ENCODE measurements at regions not wholly inside any gene's neighbourhood (a gene's known extent, or its start where the extent isn't known, plus 50 kb on each side); places are given as distances from the start of the nearest gene placed in this dataset.
A peak's percentile ranks its signal among the peaks of the same experiment; 100 is the strongest.

DNA sequence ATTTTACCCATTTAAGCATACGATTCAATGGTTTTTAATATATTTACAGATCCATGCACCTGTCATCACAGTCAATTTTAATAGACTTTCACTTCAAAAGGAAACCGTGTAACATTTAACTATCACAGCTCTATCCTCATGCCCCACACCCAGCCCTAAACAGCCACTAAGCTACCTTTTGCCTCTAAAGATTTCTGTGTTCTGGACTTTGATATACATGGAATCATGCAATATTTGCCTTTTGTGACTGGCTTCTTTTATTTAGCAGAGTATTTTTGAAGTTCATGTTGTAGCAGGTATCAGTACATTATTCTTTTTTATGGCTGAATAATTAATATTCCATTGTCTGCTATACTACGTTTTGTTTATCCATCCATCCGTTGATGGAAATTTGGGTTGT, 50.3 kb upstream of the STX16 start:
- TF ChIP-seq, protein P1, sequence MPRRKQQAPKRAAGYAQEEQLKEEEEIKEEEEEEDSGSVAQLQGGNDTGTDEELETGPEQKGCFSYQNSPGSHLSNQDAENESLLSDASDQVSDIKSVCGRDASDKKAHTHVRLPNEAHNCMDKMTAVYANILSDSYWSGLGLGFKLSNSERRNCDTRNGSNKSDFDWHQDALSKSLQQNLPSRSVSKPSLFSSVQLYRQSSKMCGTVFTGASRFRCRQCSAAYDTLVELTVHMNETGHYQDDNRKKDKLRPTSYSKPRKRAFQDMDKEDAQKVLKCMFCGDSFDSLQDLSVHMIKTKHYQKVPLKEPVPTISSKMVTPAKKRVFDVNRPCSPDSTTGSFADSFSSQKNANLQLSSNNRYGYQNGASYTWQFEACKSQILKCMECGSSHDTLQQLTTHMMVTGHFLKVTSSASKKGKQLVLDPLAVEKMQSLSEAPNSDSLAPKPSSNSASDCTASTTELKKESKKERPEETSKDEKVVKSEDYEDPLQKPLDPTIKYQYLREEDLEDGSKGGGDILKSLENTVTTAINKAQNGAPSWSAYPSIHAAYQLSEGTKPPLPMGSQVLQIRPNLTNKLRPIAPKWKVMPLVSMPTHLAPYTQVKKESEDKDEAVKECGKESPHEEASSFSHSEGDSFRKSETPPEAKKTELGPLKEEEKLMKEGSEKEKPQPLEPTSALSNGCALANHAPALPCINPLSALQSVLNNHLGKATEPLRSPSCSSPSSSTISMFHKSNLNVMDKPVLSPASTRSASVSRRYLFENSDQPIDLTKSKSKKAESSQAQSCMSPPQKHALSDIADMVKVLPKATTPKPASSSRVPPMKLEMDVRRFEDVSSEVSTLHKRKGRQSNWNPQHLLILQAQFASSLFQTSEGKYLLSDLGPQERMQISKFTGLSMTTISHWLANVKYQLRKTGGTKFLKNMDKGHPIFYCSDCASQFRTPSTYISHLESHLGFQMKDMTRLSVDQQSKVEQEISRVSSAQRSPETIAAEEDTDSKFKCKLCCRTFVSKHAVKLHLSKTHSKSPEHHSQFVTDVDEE (CRISPR knock-in tag; IDR thresholded peaks at IDR 0.05), result no peak
- no peak for TF ChIP-seq ZNF565 (CRISPR knock-in tag; conservative IDR thresholded peaks at IDR 0.05; ENCODE audit: low read depth)
- ATAC-seq, result no peak

DNA sequence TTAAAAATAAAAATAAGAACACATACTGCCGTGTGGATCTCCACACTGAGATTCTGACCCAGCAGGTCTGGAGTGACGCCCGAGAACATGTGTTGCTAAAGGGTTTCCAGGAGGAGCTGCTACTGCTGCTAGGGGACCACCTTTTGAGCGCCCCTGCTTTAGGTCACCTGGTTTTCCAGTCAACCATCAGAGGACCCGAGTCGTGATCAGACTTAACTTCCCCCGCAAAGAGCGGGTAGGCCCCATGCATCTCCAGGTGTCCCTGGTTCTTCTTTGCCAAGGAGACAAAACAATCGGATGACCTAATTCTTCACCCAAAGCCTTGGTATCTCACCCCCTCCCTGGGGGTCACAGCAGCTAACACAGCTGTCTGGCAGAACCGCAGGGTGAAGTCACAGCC, 51.1 kb upstream of the STX16 start:
- TF ChIP-seq PPARA (CRISPR knock-in tag; IDR thresholded peaks at IDR 0.05; ENCODE audit: borderline replicate concordance) (no peak), BACH2 (CRISPR knock-in tag; IDR thresholded peaks at IDR 0.05; ENCODE audit: borderline replicate concordance) (no peak), OSR1 (CRISPR knock-in tag; IDR thresholded peaks at IDR 0.05) (no peak), GLIS3 (CRISPR knock-in tag; IDR thresholded peaks at IDR 0.05) (no peak), ZC3H10 (CRISPR knock-in tag; IDR thresholded peaks at IDR 0.05) (no peak), ZNF8 (CRISPR knock-in tag; IDR thresholded peaks at IDR 0.05) (no peak)
- TF ChIP-seq, protein P2, sequence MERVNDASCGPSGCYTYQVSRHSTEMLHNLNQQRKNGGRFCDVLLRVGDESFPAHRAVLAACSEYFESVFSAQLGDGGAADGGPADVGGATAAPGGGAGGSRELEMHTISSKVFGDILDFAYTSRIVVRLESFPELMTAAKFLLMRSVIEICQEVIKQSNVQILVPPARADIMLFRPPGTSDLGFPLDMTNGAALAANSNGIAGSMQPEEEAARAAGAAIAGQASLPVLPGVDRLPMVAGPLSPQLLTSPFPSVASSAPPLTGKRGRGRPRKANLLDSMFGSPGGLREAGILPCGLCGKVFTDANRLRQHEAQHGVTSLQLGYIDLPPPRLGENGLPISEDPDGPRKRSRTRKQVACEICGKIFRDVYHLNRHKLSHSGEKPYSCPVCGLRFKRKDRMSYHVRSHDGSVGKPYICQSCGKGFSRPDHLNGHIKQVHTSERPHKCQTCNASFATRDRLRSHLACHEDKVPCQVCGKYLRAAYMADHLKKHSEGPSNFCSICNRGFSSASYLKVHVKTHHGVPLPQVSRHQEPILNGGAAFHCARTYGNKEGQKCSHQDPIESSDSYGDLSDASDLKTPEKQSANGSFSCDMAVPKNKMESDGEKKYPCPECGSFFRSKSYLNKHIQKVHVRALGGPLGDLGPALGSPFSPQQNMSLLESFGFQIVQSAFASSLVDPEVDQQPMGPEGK (CRISPR knock-in tag; IDR thresholded peaks at IDR 0.05; ENCODE audit: borderline replicate concordance), result no peak
- TF ChIP-seq, protein P3, sequence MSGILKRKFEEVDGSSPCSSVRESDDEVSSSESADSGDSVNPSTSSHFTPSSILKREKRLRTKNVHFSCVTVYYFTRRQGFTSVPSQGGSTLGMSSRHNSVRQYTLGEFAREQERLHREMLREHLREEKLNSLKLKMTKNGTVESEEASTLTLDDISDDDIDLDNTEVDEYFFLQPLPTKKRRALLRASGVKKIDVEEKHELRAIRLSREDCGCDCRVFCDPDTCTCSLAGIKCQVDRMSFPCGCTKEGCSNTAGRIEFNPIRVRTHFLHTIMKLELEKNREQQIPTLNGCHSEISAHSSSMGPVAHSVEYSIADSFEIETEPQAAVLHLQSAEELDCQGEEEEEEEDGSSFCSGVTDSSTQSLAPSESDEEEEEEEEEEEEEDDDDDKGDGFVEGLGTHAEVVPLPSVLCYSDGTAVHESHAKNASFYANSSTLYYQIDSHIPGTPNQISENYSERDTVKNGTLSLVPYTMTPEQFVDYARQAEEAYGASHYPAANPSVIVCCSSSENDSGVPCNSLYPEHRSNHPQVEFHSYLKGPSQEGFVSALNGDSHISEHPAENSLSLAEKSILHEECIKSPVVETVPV (CRISPR knock-in tag; IDR thresholded peaks at IDR 0.05), result no peak
- no peak for ATAC-seq

DNA sequence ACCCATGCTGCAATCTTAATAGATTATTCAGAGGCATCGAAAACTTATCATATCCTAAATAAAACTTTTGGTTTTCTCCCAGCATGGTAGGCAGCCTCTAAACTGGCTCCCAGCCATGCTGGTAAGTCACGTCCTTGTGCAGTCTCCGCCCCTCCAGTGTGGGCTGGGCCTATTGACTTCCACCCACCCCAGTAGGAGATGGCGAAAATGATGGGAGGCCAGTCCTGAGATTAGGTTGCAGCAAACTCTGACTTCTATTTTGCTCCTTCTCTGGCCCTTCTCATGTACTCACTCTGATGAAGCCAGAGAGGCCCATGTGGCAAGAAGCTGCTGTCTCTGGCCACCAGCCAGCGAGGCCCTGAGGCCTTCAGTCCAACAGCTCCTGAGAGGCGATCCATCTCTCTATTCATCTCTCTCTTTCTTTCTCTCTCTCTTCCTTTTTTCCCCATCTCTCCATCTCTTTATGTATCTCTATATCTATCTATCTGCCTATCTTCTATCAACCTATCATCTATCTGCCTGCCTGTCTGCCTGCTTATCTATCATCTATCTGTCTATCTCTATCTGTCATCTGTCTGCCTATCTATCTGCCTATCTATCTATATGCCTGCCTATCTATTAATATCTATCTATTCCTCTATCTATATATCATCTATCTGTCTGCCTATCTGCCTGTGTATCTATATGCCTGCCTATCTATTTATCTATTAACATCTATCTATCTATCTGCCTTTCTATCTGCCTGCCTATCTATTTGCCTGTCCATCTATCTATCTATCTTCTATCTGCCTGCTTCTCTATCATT, 52.7 kb upstream of the STX16 start:
- TF ChIP-seq GLIS3 (CRISPR knock-in tag; IDR thresholded peaks at IDR 0.05), result no peak
- TF ChIP-seq TCF4 (CRISPR knock-in tag; IDR thresholded peaks at IDR 0.05; ENCODE audit: borderline replicate concordance), result no peak
- ATAC-seq, result peak; percentile 73

DNA sequence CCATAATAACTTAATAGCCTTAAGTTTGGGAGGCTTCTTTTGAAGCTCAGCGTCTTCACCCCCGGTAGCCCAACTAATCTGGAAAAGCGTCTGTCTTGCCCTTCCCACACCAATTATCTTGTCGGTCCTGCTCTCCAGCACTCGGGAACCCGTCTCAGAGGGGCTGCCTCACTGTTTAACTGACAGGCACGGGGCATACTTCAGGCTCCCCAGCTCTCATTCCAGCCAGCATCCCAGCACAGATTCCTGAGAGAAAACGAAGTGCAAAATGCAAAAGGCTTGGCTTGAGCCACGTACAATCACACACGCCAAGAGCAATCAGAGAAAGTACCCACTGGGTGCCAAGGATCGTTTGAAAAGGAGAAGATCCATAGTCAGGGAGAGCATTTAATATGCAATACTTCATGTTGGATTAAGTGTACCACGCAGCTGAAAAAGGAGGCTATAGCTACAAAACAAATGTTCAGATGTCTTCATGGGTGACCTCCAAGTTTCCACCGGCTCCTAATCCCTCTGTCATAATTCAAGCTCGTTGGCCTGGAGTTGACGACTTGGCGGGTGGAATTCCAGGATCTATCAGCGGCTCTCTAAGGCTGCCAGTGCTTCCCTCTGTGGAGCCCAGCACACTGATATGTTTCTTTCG, 53.7 kb upstream of the STX16 start:
- no peak for ATAC-seq
- TF ChIP-seq, protein P4, sequence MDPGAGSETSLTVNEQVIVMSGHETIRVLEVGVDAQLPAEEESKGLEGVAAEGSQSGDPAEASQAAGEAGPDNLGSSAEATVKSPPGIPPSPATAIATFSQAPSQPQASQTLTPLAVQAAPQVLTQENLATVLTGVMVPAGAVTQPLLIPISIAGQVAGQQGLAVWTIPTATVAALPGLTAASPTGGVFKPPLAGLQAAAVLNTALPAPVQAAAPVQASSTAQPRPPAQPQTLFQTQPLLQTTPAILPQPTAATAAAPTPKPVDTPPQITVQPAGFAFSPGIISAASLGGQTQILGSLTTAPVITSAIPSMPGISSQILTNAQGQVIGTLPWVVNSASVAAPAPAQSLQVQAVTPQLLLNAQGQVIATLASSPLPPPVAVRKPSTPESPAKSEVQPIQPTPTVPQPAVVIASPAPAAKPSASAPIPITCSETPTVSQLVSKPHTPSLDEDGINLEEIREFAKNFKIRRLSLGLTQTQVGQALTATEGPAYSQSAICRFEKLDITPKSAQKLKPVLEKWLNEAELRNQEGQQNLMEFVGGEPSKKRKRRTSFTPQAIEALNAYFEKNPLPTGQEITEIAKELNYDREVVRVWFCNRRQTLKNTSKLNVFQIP (CRISPR knock-in tag; IDR thresholded peaks at IDR 0.05; ENCODE audit: borderline replicate concordance, low read depth), result no peak
- TF ChIP-seq PPARA (CRISPR knock-in tag; IDR thresholded peaks at IDR 0.05; ENCODE audit: borderline replicate concordance) (no peak), SNAI2 (CRISPR knock-in tag; IDR thresholded peaks at IDR 0.05) (no peak), BACH2 (CRISPR knock-in tag; IDR thresholded peaks at IDR 0.05; ENCODE audit: borderline replicate concordance) (no peak), TOX (CRISPR knock-in tag; IDR thresholded peaks at IDR 0.05; ENCODE audit: borderline replicate concordance) (no peak), ESRRG (CRISPR knock-in tag; IDR thresholded peaks at IDR 0.05) (no peak), TCF4 (CRISPR knock-in tag; IDR thresholded peaks at IDR 0.05; ENCODE audit: borderline replicate concordance) (no peak), ZFP3 (CRISPR knock-in tag; IDR thresholded peaks at IDR 0.05) (no peak), RARB (CRISPR knock-in tag; IDR thresholded peaks at IDR 0.05) (no peak), ISL1 (CRISPR knock-in tag; IDR thresholded peaks at IDR 0.05) (no peak), OSR1 (CRISPR knock-in tag; IDR thresholded peaks at IDR 0.05) (no peak), ZFP30 (CRISPR knock-in tag; IDR thresholded peaks at IDR 0.05) (no peak), ZC3H10 (CRISPR knock-in tag; IDR thresholded peaks at IDR 0.05) (no peak)
- TF ChIP-seq, protein P2 (CRISPR knock-in tag; IDR thresholded peaks at IDR 0.05; ENCODE audit: borderline replicate concordance), result no peak
- TF ChIP-seq, protein P1 (CRISPR knock-in tag; IDR thresholded peaks at IDR 0.05), result no peak
- TF ChIP-seq, protein P3 (CRISPR knock-in tag; IDR thresholded peaks at IDR 0.05), result no peak
